ENCODE measurements at regions not wholly inside any gene's neighbourhood (a gene's known extent, or its start where the extent isn't known, plus 50 kb on each side); places are given as distances from the start of the nearest gene placed in this dataset.

- Mint-ChIP-seq H3K36me3 (ENCODE audit: low read depth) (no peaks in the 10 kb centered on the region), H3K27me3 (ENCODE audit: low read depth) (no peaks in the 10 kb centered on the region), H3K9me3 (no peaks in the 10 kb centered on the region), H3K4me1 (ENCODE audit: low read depth) (no peaks in the 10 kb centered on the region), H3K27ac (no peak overlapping the region), H3K4me3 (ENCODE audit: low read depth) (no peak overlapping the region)
- no peak for DNase-seq (ENCODE audit: low spot score)
- intact Hi-C loops (cut with micrococcal nuclease) = no loop called here
These were observed 95.5 kb upstream of the PDE3A start for GRCh38 chr12:20272801-20273200.

- no peaks in the 10 kb centered on the region for H3K27me3 Mint-ChIP-seq (ENCODE audit: low read depth)
- no peak for DNase-seq (ENCODE audit: low spot score)
- no peaks in the 10 kb centered on the region for H3K9me3 Mint-ChIP-seq
- intact Hi-C loops (cut with micrococcal nuclease) = no loop called here
- H3K27ac Mint-ChIP-seq = no peak overlapping the region
- no peak overlapping the region for H3K4me3 Mint-ChIP-seq (ENCODE audit: low read depth)
- H3K36me3 Mint-ChIP-seq (ENCODE audit: low read depth) = no peaks in the 10 kb centered on the region
- H3K4me1 Mint-ChIP-seq (ENCODE audit: low read depth) = no peaks in the 10 kb centered on the region
These were observed 94.3 kb upstream of the PDE3A start for GRCh38 chr12:20274008-20274407.

- no peaks in the 10 kb centered on the region for H3K9me3 Mint-ChIP-seq
- H3K4me1 Mint-ChIP-seq (ENCODE audit: low read depth) = no peaks in the 10 kb centered on the region
- intact Hi-C loops (cut with micrococcal nuclease) = no loop called here
- H3K27ac Mint-ChIP-seq = no peak overlapping the region
- H3K4me3 Mint-ChIP-seq (ENCODE audit: low read depth) = no peak overlapping the region
- no peak for DNase-seq (ENCODE audit: low spot score)
- H3K36me3 Mint-ChIP-seq (ENCODE audit: low read depth) = no peaks in the 10 kb centered on the region
- no peaks in the 10 kb centered on the region for H3K27me3 Mint-ChIP-seq (ENCODE audit: low read depth)
These were observed 90.1 kb upstream of the PDE3A start for GRCh38 chr12:20278276-20278675.

GRCh38 chr12:20280515-20280914, 87.8 kb upstream of the PDE3A start:
- H3K9me3 Mint-ChIP-seq = no peaks in the 10 kb centered on the region
- H3K4me1 Mint-ChIP-seq (ENCODE audit: low read depth) = no peaks in the 10 kb centered on the region
- intact Hi-C loops (cut with micrococcal nuclease) = no loop called here
- H3K36me3 Mint-ChIP-seq (ENCODE audit: low read depth) = no peaks in the 10 kb centered on the region
- DNase-seq (ENCODE audit: low spot score) = no peak
- no peak overlapping the region for H3K27ac Mint-ChIP-seq
- no peaks in the 10 kb centered on the region for H3K27me3 Mint-ChIP-seq (ENCODE audit: low read depth)
- no peak overlapping the region for H3K4me3 Mint-ChIP-seq (ENCODE audit: low read depth)

GRCh38 chr12:20282401-20282800, 85.9 kb upstream of the PDE3A start:
- H3K36me3 Mint-ChIP-seq (ENCODE audit: low read depth) = no peaks in the 10 kb centered on the region
- DNase-seq (ENCODE audit: low spot score) = no peak
- no peaks in the 10 kb centered on the region for H3K27me3 Mint-ChIP-seq (ENCODE audit: low read depth)
- H3K9me3 Mint-ChIP-seq = peaks cover 1% of the 10 kb centered on the region
- H3K4me1 Mint-ChIP-seq (ENCODE audit: low read depth) = no peaks in the 10 kb centered on the region
- H3K27ac Mint-ChIP-seq = no peak overlapping the region
- no peak overlapping the region for H3K4me3 Mint-ChIP-seq (ENCODE audit: low read depth)
- intact Hi-C loops (cut with micrococcal nuclease) = no loop called here

- H3K27ac Mint-ChIP-seq = no peak overlapping the region
These were observed 84.9 kb upstream of the PDE3A start for GRCh38 chr12:20283482-20283881.

GRCh38 chr12:20289520-20289919, 78.8 kb upstream of the PDE3A start:
- H3K4me1 Mint-ChIP-seq (ENCODE audit: low read depth) = no peaks in the 10 kb centered on the region
- intact Hi-C loops (cut with micrococcal nuclease) = no loop called here
- no peak overlapping the region for H3K27ac Mint-ChIP-seq
- H3K4me3 Mint-ChIP-seq (ENCODE audit: low read depth) = no peak overlapping the region
- H3K27me3 Mint-ChIP-seq (ENCODE audit: low read depth) = no peaks in the 10 kb centered on the region
- H3K36me3 Mint-ChIP-seq (ENCODE audit: low read depth) = no peaks in the 10 kb centered on the region
- DNase-seq (ENCODE audit: low spot score) = no peak
- H3K9me3 Mint-ChIP-seq = peaks cover 34% of the 10 kb centered on the region

More at GRCh38 chr12:20283482-20283881, 84.9 kb upstream of the PDE3A start:
- Mint-ChIP-seq H3K9me3 (peaks cover 7% of the 10 kb centered on the region), H3K27me3 (ENCODE audit: low read depth) (no peaks in the 10 kb centered on the region), H3K4me3 (ENCODE audit: low read depth) (no peak overlapping the region), H3K36me3 (ENCODE audit: low read depth) (no peaks in the 10 kb centered on the region), H3K4me1 (ENCODE audit: low read depth) (no peaks in the 10 kb centered on the region)
- no peak for DNase-seq (ENCODE audit: low spot score)
- intact Hi-C loops (cut with micrococcal nuclease) = no loop called here

GRCh38 chr12:20300457-20300856, 67.9 kb upstream of the PDE3A start:
- intact Hi-C loops (cut with micrococcal nuclease) = no loop called here
- Mint-ChIP-seq H3K27ac (no peak overlapping the region), H3K4me3 (ENCODE audit: low read depth) (no peak overlapping the region), H3K4me1 (ENCODE audit: low read depth) (no peaks in the 10 kb centered on the region), H3K36me3 (ENCODE audit: low read depth) (no peaks in the 10 kb centered on the region), H3K9me3 (peaks cover 52% of the 10 kb centered on the region), H3K27me3 (ENCODE audit: low read depth) (no peaks in the 10 kb centered on the region)
- no peak for DNase-seq (ENCODE audit: low spot score)

GRCh38 chr12:20305470-20305869, 62.9 kb upstream of the PDE3A start:
- H3K4me1 Mint-ChIP-seq (ENCODE audit: low read depth) = no peaks in the 10 kb centered on the region
- DNase-seq (ENCODE audit: low spot score) = no peak
- peaks cover 34% of the 10 kb centered on the region for H3K9me3 Mint-ChIP-seq
- H3K36me3 Mint-ChIP-seq (ENCODE audit: low read depth) = no peaks in the 10 kb centered on the region
- no peak overlapping the region for H3K4me3 Mint-ChIP-seq (ENCODE audit: low read depth)
- no peaks in the 10 kb centered on the region for H3K27me3 Mint-ChIP-seq (ENCODE audit: low read depth)
- H3K27ac Mint-ChIP-seq = no peak overlapping the region
- intact Hi-C loops (cut with micrococcal nuclease) = no loop called here

- DNase-seq (ENCODE audit: low spot score) = no peak
- Mint-ChIP-seq H3K27me3 (ENCODE audit: low read depth) (no peaks in the 10 kb centered on the region), H3K36me3 (ENCODE audit: low read depth) (no peaks in the 10 kb centered on the region), H3K9me3 (peaks cover 23% of the 10 kb centered on the region), H3K4me1 (ENCODE audit: low read depth) (no peaks in the 10 kb centered on the region), H3K4me3 (ENCODE audit: low read depth) (no peak overlapping the region), H3K27ac (no peak overlapping the region)
- intact Hi-C loops (cut with micrococcal nuclease) = no loop called here
These were observed 58.7 kb upstream of the PDE3A start for GRCh38 chr12:20309504-20310148.

GRCh38 chr12:20314328-20314727, 54.0 kb upstream of the PDE3A start:
- Mint-ChIP-seq H3K36me3 (ENCODE audit: low read depth) (no peaks in the 10 kb centered on the region), H3K27me3 (ENCODE audit: low read depth) (no peaks in the 10 kb centered on the region), H3K27ac (no peak overlapping the region), H3K9me3 (peaks cover under 1% of the 10 kb centered on the region), H3K4me1 (ENCODE audit: low read depth) (no peaks in the 10 kb centered on the region), H3K4me3 (ENCODE audit: low read depth) (no peak overlapping the region)
- DNase-seq (ENCODE audit: low spot score) = no peak
- intact Hi-C loops (cut with micrococcal nuclease) = no loop called here

- no peaks in the 10 kb centered on the region for H3K4me1 Mint-ChIP-seq (ENCODE audit: low read depth)
- no peaks in the 10 kb centered on the region for H3K27me3 Mint-ChIP-seq (ENCODE audit: low read depth)
- intact Hi-C loops (cut with micrococcal nuclease) = no loop called here
- H3K4me3 Mint-ChIP-seq (ENCODE audit: low read depth) = no peak overlapping the region
- no peak for DNase-seq (ENCODE audit: low spot score)
- no peaks in the 10 kb centered on the region for H3K9me3 Mint-ChIP-seq
- H3K36me3 Mint-ChIP-seq (ENCODE audit: low read depth) = no peaks in the 10 kb centered on the region
- H3K27ac Mint-ChIP-seq = no peak overlapping the region
These were observed 50.8 kb upstream of the PDE3A start for GRCh38 chr12:20317554-20317953.
